ENCODE measurements at regions not wholly inside any gene's neighbourhood (a gene's known extent, or its start where the extent isn't known, plus 50 kb on each side); places are given as distances from the start of the nearest gene placed in this dataset.

GRCh38 chr5:102130386-102130785 lies 165.7 kb downstream of the SLCO4C1 start:
- ChIA-PET POLR2A (no interaction called here), CTCF (no interaction called here)
- DNase-seq (ENCODE audit: extremely low spot score) = no peak
- no peak for TF ChIP-seq NFRKB (IDR thresholded peaks at IDR 0.05)
- no peak for TF ChIP-seq FOXM1 (IDR thresholded peaks at IDR 0.05; ENCODE audit: borderline replicate concordance)
- no peak for TF ChIP-seq FOXA1 (IDR thresholded peaks at IDR 0.05)
- no peak for TF ChIP-seq L3MBTL2 (conservative IDR thresholded peaks at IDR 0.05)
- no peak for TF ChIP-seq LEF1 (IDR thresholded peaks at IDR 0.05; ENCODE audit: borderline replicate concordance)

- TF ChIP-seq L3MBTL2 (conservative IDR thresholded peaks at IDR 0.05) (no peak), BHLHE40 (IDR thresholded peaks at IDR 0.05; ENCODE audit: borderline replicate concordance) (no peak), LEF1 (IDR thresholded peaks at IDR 0.05; ENCODE audit: borderline replicate concordance) (no peak), HDGF (IDR thresholded peaks at IDR 0.05; ENCODE audit: borderline replicate concordance) (no peak), ELF4 (IDR thresholded peaks at IDR 0.05) (no peak), SUZ12 (IDR thresholded peaks at IDR 0.05) (no peak), ARNT (IDR thresholded peaks at IDR 0.05) (no peak), CTBP1 (IDR thresholded peaks at IDR 0.05; ENCODE audit: borderline replicate concordance) (no peak), NFRKB (IDR thresholded peaks at IDR 0.05) (no peak), TARDBP (IDR thresholded peaks at IDR 0.05) (no peak), SP1 (IDR thresholded peaks at IDR 0.05) (no peak), FOXM1 (IDR thresholded peaks at IDR 0.05; ENCODE audit: borderline replicate concordance) (no peak), ZNF384 (IDR thresholded peaks at IDR 0.05) (no peak), FOXA1 (IDR thresholded peaks at IDR 0.05) (no peak)
- no peak for DNase-seq (ENCODE audit: extremely low spot score)
- ChIA-PET CTCF (interaction anchor here (0.6 kb wide), 1 partner anchor 33 kb away, joined by 3 read pairs; no protein-coding TSS in a partner anchor), POLR2A (no interaction called here)
These were observed 176.8 kb downstream of the SLCO4C1 start for GRCh38 chr5:102119252-102119651.

- TF ChIP-seq HDGF (IDR thresholded peaks at IDR 0.05; ENCODE audit: borderline replicate concordance) (no peak), CTBP1 (IDR thresholded peaks at IDR 0.05; ENCODE audit: borderline replicate concordance) (no peak), FOXM1 (IDR thresholded peaks at IDR 0.05; ENCODE audit: borderline replicate concordance) (no peak), TARDBP (IDR thresholded peaks at IDR 0.05) (no peak), ARNT (IDR thresholded peaks at IDR 0.05) (no peak), SUZ12 (IDR thresholded peaks at IDR 0.05) (no peak), BHLHE40 (IDR thresholded peaks at IDR 0.05; ENCODE audit: borderline replicate concordance) (no peak), FOXA1 (IDR thresholded peaks at IDR 0.05) (no peak), NFRKB (IDR thresholded peaks at IDR 0.05) (no peak), ZNF384 (IDR thresholded peaks at IDR 0.05) (no peak), LEF1 (IDR thresholded peaks at IDR 0.05; ENCODE audit: borderline replicate concordance) (no peak), L3MBTL2 (conservative IDR thresholded peaks at IDR 0.05) (no peak), ELF4 (IDR thresholded peaks at IDR 0.05) (no peak), FOXK2 (IDR thresholded peaks at IDR 0.05) (no peak), SP1 (IDR thresholded peaks at IDR 0.05) (no peak)
- TF ChIP-seq, protein P1, sequence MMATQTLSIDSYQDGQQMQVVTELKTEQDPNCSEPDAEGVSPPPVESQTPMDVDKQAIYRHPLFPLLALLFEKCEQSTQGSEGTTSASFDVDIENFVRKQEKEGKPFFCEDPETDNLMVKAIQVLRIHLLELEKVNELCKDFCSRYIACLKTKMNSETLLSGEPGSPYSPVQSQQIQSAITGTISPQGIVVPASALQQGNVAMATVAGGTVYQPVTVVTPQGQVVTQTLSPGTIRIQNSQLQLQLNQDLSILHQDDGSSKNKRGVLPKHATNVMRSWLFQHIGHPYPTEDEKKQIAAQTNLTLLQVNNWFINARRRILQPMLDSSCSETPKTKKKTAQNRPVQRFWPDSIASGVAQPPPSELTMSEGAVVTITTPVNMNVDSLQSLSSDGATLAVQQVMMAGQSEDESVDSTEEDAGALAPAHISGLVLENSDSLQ (IDR thresholded peaks at IDR 0.05) = no peak
- CTCF ChIA-PET = no interaction called here
- DNase-seq (ENCODE audit: extremely low spot score) = no peak
- POLR2A ChIA-PET = no interaction called here
These were observed 180.3 kb downstream of the SLCO4C1 start for GRCh38 chr5:102115736-102116135.

DNA sequence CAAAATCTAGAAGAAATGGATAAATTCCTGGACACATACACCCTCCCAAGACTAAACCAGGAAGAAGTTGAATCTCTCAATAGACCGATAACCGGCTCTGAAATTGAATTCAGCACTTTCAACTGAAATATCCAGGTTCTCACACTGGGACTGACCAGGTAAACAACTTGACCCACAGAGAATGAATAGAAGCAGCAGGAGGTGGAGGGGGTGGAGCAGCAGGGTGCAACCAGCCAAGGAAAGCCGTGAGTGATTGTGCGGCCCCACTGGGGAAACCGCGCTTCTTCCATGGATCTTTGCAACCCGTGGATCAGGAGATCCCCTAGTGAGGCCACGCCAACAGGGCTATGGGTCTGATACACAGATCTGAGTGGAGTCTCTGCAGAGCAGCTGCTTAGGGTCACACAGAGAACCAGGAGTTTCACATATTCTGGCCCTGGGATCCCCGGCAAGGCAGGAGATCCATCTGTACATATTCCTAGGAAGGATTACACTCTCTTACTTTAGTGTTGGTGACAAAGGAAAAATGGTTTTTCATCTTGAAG lies 181.5 kb downstream of the SLCO4C1 start:
- ChIA-PET POLR2A (no interaction called here), CTCF (no interaction called here)
- DNase-seq (ENCODE audit: extremely low spot score) = no peak
- TF ChIP-seq, protein P1 (IDR thresholded peaks at IDR 0.05) = no peak
- no peak for TF ChIP-seq FOXM1 (IDR thresholded peaks at IDR 0.05; ENCODE audit: borderline replicate concordance)
- TF ChIP-seq LEF1 (IDR thresholded peaks at IDR 0.05; ENCODE audit: borderline replicate concordance) = no peak
- no peak for TF ChIP-seq FOXK2 (IDR thresholded peaks at IDR 0.05)
- TF ChIP-seq SUZ12 (IDR thresholded peaks at IDR 0.05) = no peak
- no peak for TF ChIP-seq ELF4 (IDR thresholded peaks at IDR 0.05)
- TF ChIP-seq SP1 (IDR thresholded peaks at IDR 0.05) = no peak
- no peak for TF ChIP-seq BHLHE40 (IDR thresholded peaks at IDR 0.05; ENCODE audit: borderline replicate concordance)
- TF ChIP-seq CTBP1 (IDR thresholded peaks at IDR 0.05; ENCODE audit: borderline replicate concordance) = no peak
- no peak for TF ChIP-seq ZNF384 (IDR thresholded peaks at IDR 0.05)
- no peak for TF ChIP-seq ARNT (IDR thresholded peaks at IDR 0.05)
- TF ChIP-seq L3MBTL2 (conservative IDR thresholded peaks at IDR 0.05) = no peak
- TF ChIP-seq TARDBP (IDR thresholded peaks at IDR 0.05) = no peak
- no peak for TF ChIP-seq NFRKB (IDR thresholded peaks at IDR 0.05)
- TF ChIP-seq HDGF (IDR thresholded peaks at IDR 0.05; ENCODE audit: borderline replicate concordance) = no peak
- TF ChIP-seq FOXA1 (IDR thresholded peaks at IDR 0.05) = no peak

DNA sequence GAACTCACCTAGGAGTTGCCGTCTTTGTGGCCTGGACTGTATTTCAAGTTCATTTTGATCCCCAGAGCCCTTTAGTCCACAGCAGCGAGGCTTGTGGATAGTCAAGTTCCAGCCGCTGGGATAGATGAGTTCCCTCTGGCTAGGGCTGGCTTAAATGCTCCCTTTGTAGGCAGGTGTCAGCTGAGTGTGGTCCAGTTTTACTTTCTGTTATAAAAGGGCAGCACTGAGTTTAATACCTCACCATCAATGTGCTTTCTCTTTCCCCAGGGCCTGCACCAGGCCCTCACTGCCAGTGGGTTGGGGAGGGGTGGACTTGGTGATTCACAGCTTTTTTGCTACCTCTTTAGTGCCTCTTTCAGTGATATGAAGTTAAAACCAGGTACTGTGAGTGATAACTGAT lies 188.2 kb downstream of the SLCO4C1 start:
- POLR2A ChIA-PET = no interaction called here
- CTCF ChIA-PET = no interaction called here
- TF ChIP-seq FOXM1 (IDR thresholded peaks at IDR 0.05; ENCODE audit: borderline replicate concordance) (no peak), FOXK2 (IDR thresholded peaks at IDR 0.05) (no peak), HDGF (IDR thresholded peaks at IDR 0.05; ENCODE audit: borderline replicate concordance) (no peak), ELF4 (IDR thresholded peaks at IDR 0.05) (no peak), TARDBP (IDR thresholded peaks at IDR 0.05) (no peak), BHLHE40 (IDR thresholded peaks at IDR 0.05; ENCODE audit: borderline replicate concordance) (no peak), ARNT (IDR thresholded peaks at IDR 0.05) (no peak), NFRKB (IDR thresholded peaks at IDR 0.05) (no peak)
- TF ChIP-seq, protein P1 (IDR thresholded peaks at IDR 0.05) = no peak
- no peak for DNase-seq (ENCODE audit: extremely low spot score)

DNA sequence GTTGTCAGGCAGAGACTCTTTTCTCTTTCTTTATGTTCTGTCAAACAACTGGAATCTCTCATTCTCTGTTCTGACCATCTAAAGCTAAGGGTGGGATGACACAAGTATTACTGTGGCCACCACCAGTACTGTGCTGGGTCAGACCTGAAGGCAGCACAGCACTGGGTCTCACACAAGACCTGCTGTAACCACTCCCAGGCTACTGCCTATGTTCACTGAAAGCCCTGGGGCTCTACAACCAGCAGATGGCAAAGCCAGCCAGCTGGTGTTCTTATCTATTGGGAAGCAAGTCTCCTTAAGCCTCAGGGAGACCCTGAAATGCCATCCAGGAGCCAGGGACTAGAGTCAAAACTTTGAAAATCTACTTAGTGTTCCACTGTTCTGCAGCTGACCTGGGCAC lies 189.5 kb downstream of the SLCO4C1 start:
- CTCF ChIA-PET = no interaction called here
- POLR2A ChIA-PET = no interaction called here
- no peak for TF ChIP-seq HDGF (IDR thresholded peaks at IDR 0.05; ENCODE audit: borderline replicate concordance)
- no peak for TF ChIP-seq ELF4 (IDR thresholded peaks at IDR 0.05)
- TF ChIP-seq ZNF384 (IDR thresholded peaks at IDR 0.05) = no peak
- TF ChIP-seq L3MBTL2 (conservative IDR thresholded peaks at IDR 0.05) = no peak
- no peak for TF ChIP-seq FOXK2 (IDR thresholded peaks at IDR 0.05)
- no peak for TF ChIP-seq FOXA1 (IDR thresholded peaks at IDR 0.05)
- no peak for TF ChIP-seq NFRKB (IDR thresholded peaks at IDR 0.05)
- no peak for TF ChIP-seq TARDBP (IDR thresholded peaks at IDR 0.05)
- no peak for TF ChIP-seq SUZ12 (IDR thresholded peaks at IDR 0.05)
- TF ChIP-seq, protein P1 (IDR thresholded peaks at IDR 0.05) = no peak
- no peak for TF ChIP-seq SP1 (IDR thresholded peaks at IDR 0.05)
- no peak for TF ChIP-seq FOXM1 (IDR thresholded peaks at IDR 0.05; ENCODE audit: borderline replicate concordance)
- no peak for TF ChIP-seq CTBP1 (IDR thresholded peaks at IDR 0.05; ENCODE audit: borderline replicate concordance)
- no peak for TF ChIP-seq BHLHE40 (IDR thresholded peaks at IDR 0.05; ENCODE audit: borderline replicate concordance)
- no peak for TF ChIP-seq LEF1 (IDR thresholded peaks at IDR 0.05; ENCODE audit: borderline replicate concordance)
- no peak for TF ChIP-seq ARNT (IDR thresholded peaks at IDR 0.05)
- no peak for DNase-seq (ENCODE audit: extremely low spot score)

Measured in HEK293T (cell line).